Right lobe of liver (tissue), 6 donors: ENCODE measurements at regions not wholly inside any gene's neighbourhood (a gene's known extent, or its start where the extent isn't known, plus 50 kb on each side); places are given as distances from the start of the nearest gene placed in this dataset.

ENCODE experiments used
- ATAC-seq, 4 donors: fragments of 200-7000 bp; cut with Tn5 transposase; one replicate each; pipeline ENCODE4 v1.9.1; 2020; ENCODE audit warnings: mild to moderate bottlenecking in 4 of 4, moderate library complexity in 4 of 4
- DNase-seq, 3 donors: peaks; one replicate each; pipeline ENCODE4 v3.0.0-alpha.2; 2020
- H3K27ac ChIP-seq, 3 donors: fragments of 200-600 bp; one replicate each; pipeline ENCODE4 v1.8.0; 2022
- H3K27me3 ChIP-seq, 2 donors: fragments of 200-600 bp; one replicate each; pipeline ENCODE4 v1.8.0; 2022
- H3K36me3 ChIP-seq, 4 donors: fragments of 200-600 bp; sonication (generic) in 1 of 4; one replicate each; pipeline versions ENCODE4 v1.5.1 to v1.8.0; 2017 to 2022; ENCODE audit warnings: control low read depth in 1 of 4
- H3K4me1 ChIP-seq, 4 donors: fragments of 200-600 bp; sonication (generic) in 1 of 4; one replicate each; pipeline versions ENCODE4 v1.5.1 to v1.8.0; 2017 to 2022; ENCODE audit warnings: control low read depth in 1 of 4
- H3K4me3 ChIP-seq, 3 donors: fragments of 200-600 bp; one replicate each; pipeline ENCODE4 v1.8.0; 2022
- H3K9me3 ChIP-seq, 4 donors: fragments of 200-600 bp; sonication (generic) in 1 of 4; one replicate each; pipeline versions ENCODE4 v1.5.1 to v1.8.0; 2017 to 2022; ENCODE audit warnings: control low read depth in 1 of 4
- POLR2A ChIP-seq: fragments of 450-650 bp; IDR thresholded peaks from one replicate; pipeline ENCODE4 v1.6.1; 2017; ENCODE audit warnings: antibody characterized with exemption, mild to moderate bottlenecking
- WGBS: methylation state at CpG from one replicate; pipeline ENCODE4 v1.1.6; 2018; ENCODE audit warnings: low coverage, low lambda C conversion rate; ENCODE audit not compliant: insufficient coverage; ENCODE audit errors: missing lambda C conversion rate; 5-methylcytosine and 5-hydroxymethylcytosine counted together
- intact Hi-C, 2 donors: fragments of 100-400 bp; cut with DNase I; formaldehyde crosslinking; loops; one replicate each; pipeline versions ENCODE4 v1.11.2 to v1.14.1; 2022
- TF ChIP-seq, protein P1 (sequence below), 4 donors: fragments of 200-600 bp in 3 of 4; fragments of 450-650 bp in 1 of 4; IDR thresholded peaks; one replicate each; pipeline versions ENCODE4 v1.5.1 to v1.8.0; 2016 to 2022; ENCODE audit warnings: antibody characterized with exemption in 4 of 4, mild to moderate bottlenecking in 2 of 4
- donor health status: DM: no; HTN: yes; CAD: no.
- donor health status: DM: no; HTN: no; CAD: no.
- donor health status: DM: no; HTN: no; CAD: no.
- donor health status: DM: no; HTN: yes; CAD: no.
- donor health status: DM: no; HTN: yes; CAD: no.

- Histone ChIP-seq H3K4me1 (no peaks in the 10 kb centered on the region), H3K27ac (no peak overlapping the region), H3K27me3 (no peaks in the 10 kb centered on the region), H3K36me3 (no peaks in the 10 kb centered on the region), H3K9me3 (no peaks in the 10 kb centered on the region), H3K4me3 (no peak overlapping the region)
- no peak for TF ChIP-seq POLR2A
- TF ChIP-seq, protein P1, sequence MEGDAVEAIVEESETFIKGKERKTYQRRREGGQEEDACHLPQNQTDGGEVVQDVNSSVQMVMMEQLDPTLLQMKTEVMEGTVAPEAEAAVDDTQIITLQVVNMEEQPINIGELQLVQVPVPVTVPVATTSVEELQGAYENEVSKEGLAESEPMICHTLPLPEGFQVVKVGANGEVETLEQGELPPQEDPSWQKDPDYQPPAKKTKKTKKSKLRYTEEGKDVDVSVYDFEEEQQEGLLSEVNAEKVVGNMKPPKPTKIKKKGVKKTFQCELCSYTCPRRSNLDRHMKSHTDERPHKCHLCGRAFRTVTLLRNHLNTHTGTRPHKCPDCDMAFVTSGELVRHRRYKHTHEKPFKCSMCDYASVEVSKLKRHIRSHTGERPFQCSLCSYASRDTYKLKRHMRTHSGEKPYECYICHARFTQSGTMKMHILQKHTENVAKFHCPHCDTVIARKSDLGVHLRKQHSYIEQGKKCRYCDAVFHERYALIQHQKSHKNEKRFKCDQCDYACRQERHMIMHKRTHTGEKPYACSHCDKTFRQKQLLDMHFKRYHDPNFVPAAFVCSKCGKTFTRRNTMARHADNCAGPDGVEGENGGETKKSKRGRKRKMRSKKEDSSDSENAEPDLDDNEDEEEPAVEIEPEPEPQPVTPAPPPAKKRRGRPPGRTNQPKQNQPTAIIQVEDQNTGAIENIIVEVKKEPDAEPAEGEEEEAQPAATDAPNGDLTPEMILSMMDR (IDR thresholded peaks at IDR 0.05) = no peak
- DNase-seq = no peak
- no peak for ATAC-seq
- WGBS = 0% methylated on average over 1 of the region's 1 CpG
- intact Hi-C loops = no loop called here
Measured at GRCh38 chr4:107473126-107473525, 246.9 kb downstream of the PAPSS1 start.

- intact Hi-C loops = no loop called here
- Histone ChIP-seq H3K27me3 (no peaks in the 10 kb centered on the region), H3K27ac (no peak overlapping the region), H3K36me3 (no peaks in the 10 kb centered on the region), H3K9me3 (no peaks in the 10 kb centered on the region), H3K4me1 (no peaks in the 10 kb centered on the region), H3K4me3 (no peak overlapping the region)
- 28% methylated on average over 1 of the region's 1 CpG for WGBS
- no peak for DNase-seq
- TF ChIP-seq, protein P1 (IDR thresholded peaks at IDR 0.05) = no peak
- TF ChIP-seq POLR2A = no peak
- ATAC-seq = no peak
Measured at GRCh38 chr4:107472265-107472948, 247.6 kb downstream of the PAPSS1 start.

- H3K4me3 ChIP-seq = no peak overlapping the region
- ATAC-seq (no peak), DNase-seq (no peak)
- H3K27ac ChIP-seq = no peak overlapping the region
- no peaks in the 10 kb centered on the region for H3K27me3 ChIP-seq
- H3K36me3 ChIP-seq = no peaks in the 10 kb centered on the region
- H3K9me3 ChIP-seq = no peaks in the 10 kb centered on the region
- no peaks in the 10 kb centered on the region for H3K4me1 ChIP-seq
- TF ChIP-seq, protein P1 (IDR thresholded peaks at IDR 0.05) = no peak
- TF ChIP-seq POLR2A = no peak
- intact Hi-C loops = no loop called here
- WGBS = 64% methylated on average over 3 of the region's 3 CpGs
Measured at GRCh38 chr4:107470173-107470572, 249.9 kb downstream of the PAPSS1 start.

GRCh38 chr4:107468812-107469211, 251.2 kb downstream of the PAPSS1 start:
- H3K4me1 ChIP-seq = no peaks in the 10 kb centered on the region
- H3K9me3 ChIP-seq = no peaks in the 10 kb centered on the region
- intact Hi-C loops = no loop called here
- no peak for ATAC-seq
- no peak overlapping the region for H3K27ac ChIP-seq
- WGBS = 40% methylated on average over 3 of the region's 3 CpGs
- H3K4me3 ChIP-seq = no peak overlapping the region
- no peak for DNase-seq
- H3K36me3 ChIP-seq = no peaks in the 10 kb centered on the region
- H3K27me3 ChIP-seq = no peaks in the 10 kb centered on the region
- no peak for TF ChIP-seq POLR2A
- TF ChIP-seq, protein P1 (IDR thresholded peaks at IDR 0.05) = no peak
